Posterior vena cava (tissue), 2 donors: ENCODE measurements at regions not wholly inside any gene's neighbourhood (a gene's known extent, or its start where the extent isn't known, plus 50 kb on each side); places are given as distances from the start of the nearest gene placed in this dataset.
"Not testable (repeated sequence)": the region's sequence is repeated elsewhere in the genome, so short reads cannot be mapped to it uniquely, and the experiment has no call there.

Experiments
- DNase-seq: peaks from one replicate; pipeline ENCODE4 v3.0.0-alpha.2; 2020; ENCODE audit warnings: low spot score
- intact Hi-C, 2 donors: fragments of 100-400 bp; cut with DNase I; formaldehyde crosslinking; loops; one replicate each; pipeline versions ENCODE4 v1.14.1 to v1.14.2; 2022 to 2023
- donor health status: DM: yes; HTN: yes; CAD: no.
- donor health status: DM: yes; HTN: yes; CAD: no.

DNA sequence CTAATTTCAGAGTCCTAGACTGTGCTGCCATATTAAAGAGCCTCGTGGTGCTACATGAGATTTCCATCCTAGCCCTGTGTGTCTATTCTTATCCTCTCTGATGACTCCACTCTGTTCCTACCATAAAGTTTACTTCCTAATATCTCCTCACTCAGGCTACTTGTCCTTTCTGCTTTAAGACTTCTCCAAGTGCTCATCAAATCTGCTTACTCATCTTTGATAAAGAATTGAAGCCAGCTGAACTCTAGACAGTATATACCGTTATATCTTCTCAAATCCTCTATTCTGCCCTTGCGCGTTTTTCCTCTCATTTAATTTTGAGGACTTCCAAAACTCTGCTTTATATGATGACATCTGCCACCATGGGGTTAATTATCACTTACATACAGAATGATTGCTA, 539.5 kb downstream of the HAPSTR1 start:
- no peak for DNase-seq
- intact Hi-C loops = no loop called here

DNA sequence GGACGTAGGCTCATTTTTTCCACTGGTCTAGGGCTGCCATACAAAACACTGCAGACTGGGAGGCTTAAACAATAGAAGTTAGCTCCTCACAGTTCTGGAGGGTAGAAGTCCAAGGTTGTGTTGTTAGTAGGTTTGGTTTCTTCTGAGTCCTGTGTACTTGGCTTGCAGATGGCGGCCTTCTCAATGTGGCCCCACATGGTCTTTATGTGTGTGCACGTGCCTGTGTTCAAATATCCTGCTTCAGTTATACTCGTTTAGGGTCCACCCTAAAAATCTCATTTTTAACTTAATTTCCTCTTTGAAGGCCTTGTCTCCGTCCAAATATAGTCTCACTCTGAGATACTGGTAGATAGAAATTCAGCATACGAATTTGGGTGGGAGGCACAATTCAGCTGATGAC, 542.4 kb downstream of the HAPSTR1 start:
- no peak for DNase-seq
- intact Hi-C loops = no loop called here

DNA sequence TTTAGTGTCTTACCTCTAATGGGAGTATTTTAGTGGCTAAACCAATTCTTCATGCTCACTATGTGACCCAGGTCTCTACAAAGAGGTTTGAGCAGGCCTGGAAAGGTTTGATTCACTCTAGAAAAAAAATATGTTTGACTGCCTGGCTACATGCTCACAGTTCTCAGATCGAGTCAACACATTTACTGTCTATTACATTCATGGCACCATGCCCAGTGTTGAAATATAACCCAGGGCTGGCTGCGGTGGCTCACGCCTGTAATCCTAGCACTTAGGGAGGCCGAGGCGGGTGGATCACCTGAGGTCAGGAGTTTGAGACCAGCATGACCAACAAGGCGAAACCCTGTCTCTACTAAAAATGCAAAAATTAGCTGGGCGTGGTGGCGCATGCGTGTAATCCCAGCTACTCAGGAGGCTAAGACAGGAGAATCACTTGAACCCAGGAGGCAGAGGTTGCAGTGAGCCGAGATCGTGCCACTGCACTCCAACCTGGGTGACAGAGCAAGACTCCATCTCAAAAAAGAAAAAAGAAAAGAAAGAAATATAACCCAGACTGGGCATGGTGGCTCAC, 543.8 kb downstream of the HAPSTR1 start:
- intact Hi-C loops = not testable (repeated sequence)

DNA sequence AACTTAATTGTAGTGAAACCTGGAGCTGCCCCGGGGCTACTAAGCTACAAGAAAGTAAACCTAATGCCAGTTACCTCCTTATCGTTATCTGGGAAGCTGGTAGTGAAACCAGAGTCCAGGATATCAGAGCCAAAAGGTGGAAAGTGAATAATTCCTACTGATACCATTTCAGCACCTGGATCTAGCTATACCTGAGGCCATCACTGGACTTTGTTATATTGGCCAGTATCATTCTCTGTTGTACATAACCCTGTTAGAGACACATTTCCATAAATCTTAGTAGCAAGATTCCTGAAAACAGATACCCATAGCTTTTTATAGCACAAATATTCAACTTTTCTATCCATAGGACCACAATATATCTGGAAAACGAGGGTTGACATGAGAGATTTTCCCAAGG, 538.0 kb downstream of the GRIN2A start:
- intact Hi-C loops = no loop called here
- DNase-seq = no peak

More for the DNA sequence above, 543.8 kb downstream of the HAPSTR1 start:
- not testable (repeated sequence) for DNase-seq

DNA sequence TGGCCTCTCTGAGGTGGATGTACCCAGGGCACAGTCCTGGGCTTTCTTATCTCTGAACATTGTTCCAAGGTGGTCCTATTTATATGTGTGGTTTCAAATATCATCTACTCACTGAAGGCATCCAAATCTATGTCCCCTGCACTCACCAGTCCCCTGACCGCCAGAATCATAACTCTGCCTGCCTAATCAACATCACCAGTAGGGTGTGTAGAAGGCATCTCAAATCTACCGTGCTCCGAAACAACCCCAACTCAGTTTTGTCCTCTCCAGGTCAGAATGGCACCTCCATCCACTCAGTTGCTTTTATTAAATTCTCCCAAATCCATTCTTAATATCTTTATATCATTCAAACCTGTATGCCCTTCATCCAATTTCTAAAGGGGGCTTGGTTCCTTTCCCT, 536.3 kb downstream of the GRIN2A start:
- no peak for DNase-seq
- intact Hi-C loops = no loop called here

DNA sequence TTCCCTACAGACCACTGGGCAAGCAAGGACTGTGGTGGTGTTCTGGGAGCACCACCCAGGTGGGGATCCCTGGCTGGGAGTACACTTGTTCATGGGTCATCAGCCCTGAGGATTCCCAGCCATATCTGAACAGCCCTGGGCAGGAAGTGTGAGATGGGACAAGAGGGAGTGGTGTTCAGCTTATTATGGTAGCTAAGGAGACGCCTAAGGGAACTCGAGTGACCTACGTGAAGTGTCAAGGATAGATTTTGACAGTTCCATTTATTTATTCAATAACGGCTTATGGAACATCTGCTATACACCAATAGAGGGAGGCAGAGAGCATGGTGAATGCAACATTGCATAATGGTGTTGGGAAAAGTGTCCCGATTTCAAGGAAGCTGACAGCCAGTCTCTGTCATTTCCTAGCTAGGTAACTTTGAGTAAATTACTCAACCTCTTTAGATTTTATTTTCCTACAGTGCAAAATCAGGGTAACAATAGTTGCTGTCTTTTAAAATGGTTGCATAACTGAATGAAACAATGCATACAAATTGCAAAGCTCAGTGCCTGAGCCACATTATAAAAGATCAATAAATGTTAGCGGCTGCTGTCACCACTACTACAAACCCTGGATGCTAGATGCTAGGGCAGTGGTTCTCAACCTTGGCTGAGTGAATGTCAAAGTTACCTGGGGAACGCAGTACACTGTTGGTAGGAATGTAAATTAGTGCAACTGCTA, 534.1 kb downstream of the GRIN2A start:
- DNase-seq = no peak
- intact Hi-C loops = loop anchor here (1.0 to 2.0 kb wide), 2 partner anchors 532 to 533 kb away; no protein-coding TSS in a partner anchor

DNA sequence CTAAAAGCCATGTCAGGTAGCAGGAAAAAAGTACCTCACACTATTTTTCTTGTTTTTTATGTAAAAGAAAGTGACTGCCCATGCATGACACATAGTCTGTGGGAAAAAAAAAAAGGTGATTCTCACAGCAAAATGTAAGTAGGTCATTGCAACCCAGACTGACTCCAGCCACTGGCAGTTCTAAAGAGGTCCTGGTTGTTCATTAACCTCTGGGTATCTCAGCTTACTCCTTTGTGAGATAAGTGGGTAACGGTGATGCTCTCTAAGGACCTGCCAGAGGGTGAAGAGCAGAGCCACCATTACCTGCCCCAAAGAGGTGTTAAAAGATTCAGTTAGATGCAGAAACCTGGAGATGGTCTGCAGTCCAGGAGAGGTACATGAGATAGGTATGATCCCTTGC, 531.9 kb downstream of the GRIN2A start:
- intact Hi-C loops = loop anchor here in 1 of 2 donors (2.0 kb wide), 1 partner anchor 1113 kb away; no protein-coding TSS in a partner anchor

DNA sequence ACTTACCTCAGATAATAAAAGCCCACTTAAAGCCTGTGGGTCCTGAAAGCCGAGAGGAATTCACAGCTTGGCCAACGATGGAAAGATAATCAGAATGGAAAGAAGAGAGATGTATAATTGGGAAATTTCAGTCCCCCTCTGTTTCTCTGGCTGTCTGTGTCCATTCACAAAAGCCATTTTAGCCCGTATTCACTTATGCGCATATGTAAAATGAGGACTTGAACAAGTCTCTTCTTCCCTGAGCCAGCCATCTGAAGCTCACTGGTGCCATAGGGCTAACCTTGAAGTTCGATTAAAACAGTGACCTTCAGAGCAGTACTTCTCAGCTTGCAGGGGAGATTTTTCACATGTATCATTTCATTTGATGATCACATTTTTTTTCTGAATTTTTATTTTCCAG, 527.2 kb downstream of the GRIN2A start:
- no peak for DNase-seq

More for the DNA sequence above, 531.9 kb downstream of the GRIN2A start:
- no peak for DNase-seq

DNA sequence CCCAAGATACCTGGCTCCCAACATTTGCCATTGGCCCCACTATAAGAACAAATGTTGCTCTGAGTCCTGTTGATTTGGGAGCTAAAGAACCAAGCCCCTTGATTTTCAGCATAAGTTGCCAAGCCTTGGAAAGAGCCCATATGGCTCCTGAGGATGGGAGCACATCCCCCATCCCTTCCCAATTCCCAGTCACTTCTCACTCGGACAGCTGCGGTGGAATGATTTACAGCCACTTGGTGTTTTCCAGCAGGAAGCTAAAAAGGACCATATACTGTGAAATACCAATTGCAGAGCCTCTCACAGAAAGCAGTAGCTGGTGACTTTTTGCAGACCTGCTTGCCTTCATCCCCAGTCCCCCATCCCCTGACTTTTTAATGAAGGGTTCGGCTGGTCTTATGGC, 524.6 kb downstream of the GRIN2A start:
- intact Hi-C loops = no loop called here
- DNase-seq = no peak

More for the DNA sequence above, 527.2 kb downstream of the GRIN2A start:
- intact Hi-C loops = no loop called here

DNA sequence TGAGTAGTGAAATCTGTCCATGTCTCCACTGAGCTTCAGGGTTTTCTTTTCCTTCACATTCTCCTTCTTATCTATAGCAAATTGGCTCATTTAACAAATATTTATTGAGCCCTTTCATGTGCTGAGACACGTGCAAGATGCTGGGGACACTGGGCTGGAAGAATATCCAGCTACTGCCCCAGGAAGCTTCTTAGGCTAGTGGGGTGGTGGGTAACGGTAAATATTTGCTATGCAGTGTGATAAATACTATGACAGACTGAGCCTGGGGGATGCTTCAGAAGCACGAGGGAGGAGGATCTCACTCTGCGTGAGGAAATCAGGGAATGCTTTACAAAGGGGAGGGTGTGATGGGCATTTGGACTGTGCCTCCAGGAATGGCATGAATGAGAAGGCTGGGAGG, 524.1 kb downstream of the GRIN2A start:
- intact Hi-C loops = no loop called here
- DNase-seq = no peak

DNA sequence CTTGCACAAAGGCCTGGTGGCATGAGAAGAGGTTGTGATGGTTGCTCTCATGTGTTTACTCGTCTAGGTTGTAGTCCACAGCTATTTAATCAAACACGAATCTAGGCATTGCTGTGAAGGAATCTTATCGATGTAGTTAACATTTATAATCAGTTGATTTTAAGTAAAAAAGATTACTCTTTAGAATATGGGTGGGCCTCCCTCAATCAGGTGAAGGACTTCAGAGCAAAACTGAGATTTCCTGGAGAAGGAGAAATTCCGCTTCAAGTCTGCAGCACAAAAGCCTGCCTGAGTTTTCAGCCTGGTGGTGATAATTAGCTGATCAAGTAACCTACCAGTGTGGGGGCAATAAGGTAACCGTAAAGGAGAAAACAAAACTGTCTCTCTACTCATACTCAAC, 523.6 kb downstream of the GRIN2A start:
- intact Hi-C loops = no loop called here
- no peak for DNase-seq

DNA sequence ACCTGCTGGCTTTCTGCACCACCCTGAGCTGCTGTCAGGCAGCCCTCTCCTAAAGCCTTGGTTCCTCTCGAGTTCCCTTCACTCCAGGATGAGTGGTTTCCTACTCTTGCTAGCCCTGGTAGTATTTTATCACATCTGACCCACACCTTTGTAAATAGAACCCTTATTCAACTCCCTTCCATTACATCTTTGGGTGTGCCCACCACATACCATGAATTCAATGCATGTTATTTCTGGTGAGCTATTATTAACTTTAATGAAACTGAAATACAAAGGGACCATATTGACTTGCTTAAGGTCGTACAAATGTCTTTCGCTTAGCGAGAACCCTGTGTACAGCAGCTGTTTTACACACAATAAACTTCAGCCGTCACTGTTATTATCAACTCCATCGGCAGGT, 521.3 kb downstream of the GRIN2A start:
- DNase-seq = no peak
- intact Hi-C loops = no loop called here

DNA sequence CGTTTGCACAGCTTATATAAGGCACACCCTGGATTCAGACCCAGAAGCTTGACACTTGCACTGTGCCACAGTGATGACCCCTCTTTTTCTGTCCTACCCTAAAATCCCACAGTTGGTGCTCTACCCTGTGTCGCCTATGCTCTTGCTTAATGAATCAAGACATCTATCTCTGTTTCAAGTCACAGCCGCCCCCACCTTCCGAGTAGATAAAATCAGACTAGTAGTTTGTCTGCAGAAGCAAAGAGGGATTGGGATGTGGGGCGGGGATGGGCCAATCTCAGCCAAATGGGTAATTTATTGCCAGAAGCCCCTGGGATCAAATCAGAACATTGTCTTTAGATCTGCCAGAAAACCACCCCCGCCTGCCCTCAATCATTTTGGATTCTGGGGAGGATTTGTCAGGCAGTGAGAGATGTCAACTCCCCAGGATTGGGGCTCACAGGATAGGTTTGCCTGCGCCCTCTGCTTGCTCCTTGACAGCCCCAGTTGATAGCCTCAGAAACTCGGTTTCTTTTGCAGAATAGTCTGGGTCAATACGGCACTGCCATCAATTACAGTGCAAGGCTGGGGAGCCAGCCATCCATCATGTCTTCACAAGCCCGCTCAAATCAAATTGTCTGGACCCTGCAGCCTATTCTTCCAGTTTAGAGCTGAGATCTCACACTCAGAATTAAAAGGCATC, 520.8 kb downstream of the GRIN2A start:
- intact Hi-C loops = no loop called here
- no peak for DNase-seq

DNA sequence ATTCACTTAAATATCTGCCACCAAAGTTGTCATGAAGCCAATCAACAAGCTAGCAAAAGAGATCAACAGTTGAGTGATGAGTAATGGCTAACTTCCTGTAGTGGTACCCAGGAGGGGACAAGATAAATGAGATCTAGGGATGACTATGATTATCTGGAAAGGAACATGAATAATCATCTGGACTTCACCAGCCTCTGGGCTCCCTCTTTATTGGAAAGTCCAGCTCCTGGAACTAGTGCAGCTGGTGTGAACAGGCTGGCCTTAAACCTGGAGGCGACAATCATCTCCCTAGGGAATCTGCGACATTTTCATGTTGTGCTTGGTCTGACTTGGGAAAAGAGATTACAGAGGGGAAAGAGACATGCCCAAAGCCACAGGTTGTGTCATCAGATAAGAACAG, 518.6 kb downstream of the GRIN2A start:
- DNase-seq = no peak
- intact Hi-C loops = no loop called here

DNA sequence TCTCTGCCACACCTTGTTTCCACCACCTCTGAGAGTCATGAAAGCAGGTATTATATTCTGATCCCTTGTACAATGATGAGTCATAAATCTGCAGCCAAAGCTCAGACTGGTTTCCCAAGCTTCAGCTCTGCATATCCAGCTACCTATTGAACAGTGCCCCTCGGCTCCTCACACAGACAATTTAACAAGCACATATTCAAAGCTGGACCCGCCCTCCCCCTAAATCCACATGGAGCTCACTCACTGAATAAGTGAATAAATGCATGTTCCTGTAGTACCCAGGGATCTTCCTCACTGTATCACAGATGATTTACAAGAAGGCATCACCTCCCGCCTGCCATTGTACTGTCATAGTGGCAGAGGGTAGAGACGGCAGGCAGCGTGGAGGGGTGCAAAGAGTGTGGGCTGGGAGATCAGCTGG, 516.4 kb downstream of the GRIN2A start:
- intact Hi-C loops = no loop called here
- no peak for DNase-seq

DNA sequence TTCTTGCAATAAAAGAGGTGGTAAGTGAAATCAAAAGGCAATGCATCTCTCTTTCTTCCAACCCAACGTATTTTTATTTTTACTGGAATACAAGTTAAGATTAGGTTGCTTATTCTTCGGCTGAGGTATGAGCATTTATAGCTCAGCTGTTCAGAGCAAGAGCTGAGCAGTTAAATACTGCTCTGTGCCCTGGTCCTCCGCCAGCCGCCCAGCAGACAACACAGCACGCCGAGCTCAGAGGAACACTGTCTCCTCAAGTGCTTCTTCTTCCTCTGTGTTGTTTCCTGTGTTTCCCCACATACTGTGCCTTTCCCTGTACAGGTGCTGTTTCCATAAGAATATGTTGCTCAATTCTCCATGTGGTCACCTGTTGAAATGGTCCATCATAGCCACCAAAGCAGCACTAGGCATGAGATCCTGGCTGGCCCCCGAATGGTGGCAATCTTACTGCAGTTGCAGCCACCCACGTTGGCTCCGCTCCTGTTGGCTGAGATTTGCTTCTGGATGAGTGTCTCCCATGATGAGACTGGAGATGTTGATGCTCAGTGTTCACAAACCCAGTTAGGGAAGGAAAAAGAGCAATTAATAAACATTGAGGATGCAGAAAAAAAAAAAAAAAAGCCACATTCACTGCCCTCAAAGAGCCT, 515.3 kb downstream of the GRIN2A start:
- intact Hi-C loops = no loop called here

DNA sequence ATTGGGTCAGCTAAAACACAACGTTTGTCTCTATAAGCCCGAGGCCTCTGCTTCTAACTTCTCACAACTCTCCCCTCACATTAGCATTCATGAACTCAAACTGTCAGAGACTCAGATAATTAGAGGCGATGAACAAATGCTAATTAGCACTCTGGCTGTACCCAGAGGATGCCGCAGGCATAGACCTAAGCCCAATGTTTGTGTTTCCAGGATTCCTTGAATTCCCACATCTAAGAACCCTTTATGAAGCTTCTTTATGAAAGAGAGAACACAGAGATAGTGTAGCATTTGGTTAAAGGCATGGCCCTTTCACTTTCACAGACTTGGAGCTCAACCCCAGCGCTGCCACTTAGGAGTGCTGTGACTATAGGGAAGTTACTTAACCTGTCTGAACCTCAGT, 512.2 kb downstream of the GRIN2A start:
- intact Hi-C loops = no loop called here
- DNase-seq = no peak

More for the DNA sequence above, 515.3 kb downstream of the GRIN2A start:
- DNase-seq = no peak

DNA sequence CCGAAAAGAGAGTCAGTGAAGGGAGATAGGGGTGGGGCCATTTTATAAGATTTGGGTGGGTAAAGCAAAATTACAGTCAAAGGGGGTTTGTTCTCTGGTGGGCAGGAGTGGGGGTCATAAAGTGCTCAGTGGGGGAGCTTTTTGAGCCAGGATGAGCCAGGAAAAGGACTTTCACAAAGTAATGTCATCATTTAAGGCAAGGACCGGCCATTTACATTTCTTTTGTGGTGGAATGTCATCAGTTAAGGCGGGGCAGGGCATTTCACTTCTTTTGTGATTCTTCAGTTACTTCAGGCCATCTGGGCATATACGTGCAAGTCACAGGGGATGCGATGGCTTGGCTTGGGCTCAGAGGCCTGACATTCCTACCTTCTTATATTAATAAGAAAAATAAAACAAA, 511.6 kb downstream of the GRIN2A start:
- DNase-seq, intact Hi-C loops: not testable (repeated sequence)

DNA sequence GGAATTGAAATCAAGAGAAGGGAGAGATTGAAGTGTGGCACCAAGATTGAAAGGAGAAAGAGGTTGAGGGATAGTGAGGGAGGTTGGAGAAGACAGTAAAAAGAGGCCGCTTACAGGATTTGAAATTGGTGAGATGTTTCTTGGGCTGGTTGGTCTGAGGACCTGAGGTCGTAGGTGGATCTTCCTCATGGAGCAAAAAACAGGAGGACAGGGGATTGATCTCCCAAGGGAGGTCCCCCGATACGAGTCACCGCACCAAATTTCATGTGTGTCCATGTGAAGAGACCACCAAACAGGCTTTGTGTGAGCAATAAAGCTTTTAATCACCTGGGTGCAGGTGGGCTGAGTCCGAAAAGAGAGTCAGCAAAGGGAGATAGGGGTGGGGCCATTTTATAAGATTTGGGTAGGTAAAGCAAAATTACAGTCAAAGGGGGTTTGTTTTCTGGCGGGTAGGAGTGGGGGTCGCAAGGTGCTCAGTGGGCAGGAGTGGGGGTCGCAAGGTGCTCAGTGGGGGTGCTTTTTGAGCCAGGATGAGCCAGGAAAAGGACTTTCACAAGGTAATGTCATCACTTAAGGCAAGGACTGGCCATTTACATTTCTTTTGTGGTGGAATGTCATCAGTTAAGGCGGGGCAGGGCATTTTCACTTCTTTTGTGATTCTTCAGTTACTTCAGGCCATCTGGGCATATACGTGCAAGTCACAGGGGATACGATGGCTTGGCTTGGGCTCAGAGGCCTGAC, 505.5 kb downstream of the GRIN2A start:
- intact Hi-C loops, DNase-seq: not testable (repeated sequence)
